GM12891 (cell line): ENCODE measurements at regions not wholly inside any gene's neighbourhood (a gene's known extent, or its start where the extent isn't known, plus 50 kb on each side); places are given as distances from the start of the nearest gene placed in this dataset.
"Not testable (repeated sequence)": the region's sequence is repeated elsewhere in the genome, so short reads cannot be mapped to it uniquely, and the experiment has no call there.

Source experiments
- POLR2A ChIP-seq: IDR thresholded peaks from 2 replicates; pipeline ENCODE4 v1.6.1; 2011; ENCODE audit warnings: low read depth, low read length, control low read depth
- POLR2AphosphoS5 ChIP-seq: IDR thresholded peaks from 2 replicates; pipeline ENCODE4 v1.6.1; 2011; ENCODE audit warnings: low read depth, low read length, control low read depth

DNA sequence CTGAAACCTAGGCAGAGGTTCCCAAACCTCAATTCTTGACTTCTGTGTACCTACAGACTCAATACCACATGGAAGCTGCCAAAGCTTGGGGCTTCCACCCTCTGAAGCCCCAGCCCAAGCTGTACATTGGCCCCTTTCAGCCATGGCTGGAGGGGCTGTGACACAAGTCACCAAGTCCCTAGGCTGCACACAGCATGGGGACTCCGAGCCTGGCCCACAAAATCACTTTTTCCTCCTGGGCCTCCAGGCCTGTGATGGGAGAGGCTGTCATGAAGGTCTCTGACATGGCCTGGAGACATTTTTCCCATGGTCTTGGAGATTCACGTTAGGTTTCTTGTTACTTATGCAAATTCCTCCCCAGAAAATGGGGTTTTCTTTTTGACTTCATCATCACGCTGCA is 217.5 kb upstream of the ALCAM start:
- not testable (repeated sequence) for TF ChIP-seq POLR2A, POLR2AphosphoS5
